K562 (cell line): ENCODE measurements at regions not wholly inside any gene's neighbourhood (a gene's known extent, or its start where the extent isn't known, plus 50 kb on each side); places are given as distances from the start of the nearest gene placed in this dataset.

Experiments used
- ATAC-seq: fragments of 200-7000 bp; cut with Tn5 transposase; 3 replicates; pipeline ENCODE4 v1.9.1; 2020; ENCODE audit warnings: moderate library complexity
- BruUV-seq: library from RNA; stranded (reverse); fragments of 400-500 nt; replicated peaks from 2 replicates; lab custom pipeline; 2021; lab: Mats Ljungman, UMichigan
- CTCF ChIA-PET: fragments of 300-600 bp; formaldehyde crosslinking; extraction: SDS; loops from one replicate; lab custom pipeline; 2021; ENCODE audit warnings: low intra/inter-chr PET ratio; lab: Yijun Ruan, JAX
- POLR2A ChIA-PET: fragments of 300-600, 350-650 bp; sonication (Branson Sonifier 250); formaldehyde crosslinking; extraction: SDS; loops from one replicate; lab custom pipeline; 2021; ENCODE audit warnings: antibody characterized with exemption, inconsistent platforms; lab: Yijun Ruan, JAX
- DNase-seq, 4 experiments: peaks; one replicate each; pipeline versions ENCODE4 v3.0.0 to v3.0.0-alpha.2; 2011 to 2018; ENCODE audit warnings: low spot score in 3 of 4, mixed read lengths in 3 of 4; ENCODE audit errors: extremely low read depth in 1 of 4
- FAIRE-seq: peaks from 2 replicates; lab custom pipeline; 2011; peaks lifted over from hg19 to GRCh38; lab: Jason Lieb, UNC
- H2AFZ ChIP-seq: 2 replicates; pipeline ENCODE4 v1.6.0; 2011; ENCODE audit warnings: low read depth, low read length, control low read depth, inconsistent platforms
- H3K27ac ChIP-seq: fragments of 200-600 bp; 3 replicates; pipeline ENCODE4 v1.8.0; 2011; ENCODE audit warnings: low read depth, mild to moderate bottlenecking, control low read depth, inconsistent platforms, low read length, moderate library complexity, mixed read lengths; ENCODE audit errors: extremely low read depth
- H3K27me3 ChIP-seq, 2 experiments: fragments of 300-600 bp in 1 of 2; 2 replicates in 1 of 2; 3 replicates in 1 of 2; pipeline versions ENCODE4 v1.6.0 to v1.8.0; 2011; ENCODE audit warnings: inconsistent platforms in 2 of 2, low read length in 2 of 2, mild to moderate bottlenecking in 1 of 2, mixed read lengths in 1 of 2, moderate library complexity in 1 of 2; ENCODE audit not compliant: control insufficient read depth in 2 of 2, insufficient read depth in 2 of 2
- H3K36me3 ChIP-seq: fragments of 300-600 bp; 3 replicates; pipeline ENCODE4 v1.8.0; 2011; ENCODE audit warnings: mild to moderate bottlenecking, low read length, inconsistent platforms; ENCODE audit not compliant: control insufficient read depth, insufficient read depth
- H3K4me1 ChIP-seq, 2 experiments: fragments of 200-600 bp in 1 of 2; replicated peaks in 1 of 2; 2 replicates in 1 of 2; 3 replicates in 1 of 2; pipeline versions ENCODE4 v1.5.1 to v1.8.0; 2011; ENCODE audit warnings: inconsistent platforms in 2 of 2, low read length in 2 of 2, mild to moderate bottlenecking in 1 of 2, mixed read lengths in 1 of 2, moderate library complexity in 1 of 2; ENCODE audit not compliant: control insufficient read depth in 2 of 2, insufficient read depth in 2 of 2
- H3K4me2 ChIP-seq: 2 replicates; pipeline ENCODE4 v1.6.1; 2011; ENCODE audit warnings: low read length, control low read depth, inconsistent platforms, mixed read lengths; ENCODE audit not compliant: insufficient read depth
- H3K4me3 ChIP-seq: fragments of 200-600 bp; sonication (generic), shearing (Covaris generic); 2 replicates; pipeline ENCODE4 v1.5.1; 2016; ENCODE audit warnings: control low read depth, inconsistent platforms
- H3K79me2 ChIP-seq: fragments of 200-600 bp; 3 replicates; pipeline ENCODE4 v1.8.0; 2011; ENCODE audit warnings: low read length, inconsistent platforms; ENCODE audit not compliant: control insufficient read depth, insufficient read depth
- H3K9ac ChIP-seq, 2 experiments: 2 replicates each; pipeline versions ENCODE4 v1.6.0 to v1.6.1; 2011; ENCODE audit warnings: low read depth in 2 of 2, low read length in 2 of 2, control low read depth in 1 of 2, inconsistent platforms in 1 of 2, mild to moderate bottlenecking in 1 of 2, mixed read lengths in 1 of 2; ENCODE audit not compliant: insufficient read depth in 1 of 2
- H3K9me1 ChIP-seq: one replicate; pipeline ENCODE4 v1.6.0; 2011; ENCODE audit warnings: inconsistent platforms, mild to moderate bottlenecking, low read length, moderate library complexity; ENCODE audit not compliant: control insufficient read depth, insufficient read depth
- H3K9me3 ChIP-seq: replicated peaks from 2 replicates; pipeline ENCODE4 v1.5.1; 2011; ENCODE audit warnings: low read depth, low read length, inconsistent platforms; ENCODE audit not compliant: control insufficient read depth, insufficient read depth
- H4K20me1 ChIP-seq: replicated peaks from 2 replicates; pipeline ENCODE4 v1.6.1; 2011; ENCODE audit warnings: low read length, inconsistent platforms, mixed read lengths; ENCODE audit not compliant: control insufficient read depth, insufficient read depth
- BRF1 ChIP-seq: IDR thresholded peaks from 3 replicates; pipeline ENCODE4 v1.6.1; 2011; ENCODE audit warnings: borderline replicate concordance, mild to moderate bottlenecking; ENCODE audit not compliant: insufficient read length; ENCODE audit errors: extremely low read depth
- CBFA2T2 ChIP-seq: fragments of 450-650 bp; conservative IDR thresholded peaks from 2 replicates; pipeline ENCODE4 v1.6.1; 2017; ENCODE audit warnings: mild to moderate bottlenecking
- CHD4 ChIP-seq: fragments of 200-600 bp; sonication (generic); IDR thresholded peaks from 3 replicates; pipeline ENCODE4 v1.6.1; 2012; ENCODE audit warnings: low read depth, mild to moderate bottlenecking, mixed read lengths, low read length, inconsistent platforms; ENCODE audit not compliant: insufficient read depth, insufficient replicate concordance, poor library complexity, severe bottlenecking
- EGR1 ChIP-seq: fragments of 450-650 bp; conservative IDR thresholded peaks from 2 replicates; pipeline ENCODE4 v1.6.1; 2017; ENCODE audit warnings: mild to moderate bottlenecking
- EP300 ChIP-seq: IDR thresholded peaks from 2 replicates; pipeline ENCODE4 v1.6.1; 2012; ENCODE audit warnings: low read length, improper control_type of control experiment
- FOXJ3 ChIP-seq: sonication (generic); formaldehyde crosslinking; IDR thresholded peaks from 2 replicates; pipeline ENCODE4 v1.4.0; 2020; ENCODE audit warnings: mild to moderate bottlenecking, missing genetic modification reagents
- NONO ChIP-seq, 2 experiments: fragments of 200-400 bp in 1 of 2; fragments of 450-650 bp in 1 of 2; formaldehyde crosslinking in 1 of 2; IDR thresholded peaks; 2 replicates each; pipeline ENCODE4 v1.6.1; 2017; ENCODE audit warnings: low read depth in 2 of 2, mild to moderate bottlenecking in 2 of 2, moderate library complexity in 2 of 2, low read length in 1 of 2
- TAF1 ChIP-seq: IDR thresholded peaks from 2 replicates; pipeline ENCODE4 v1.6.1; 2011; ENCODE audit warnings: mild to moderate bottlenecking, low read length, moderate library complexity; ENCODE audit not compliant: insufficient read depth, control insufficient read depth, severe bottlenecking; ENCODE audit errors: extremely low read depth
- TCF7 ChIP-seq: sonication (generic); IDR thresholded peaks from 2 replicates; pipeline ENCODE4 v1.6.1; 2016; ENCODE audit warnings: antibody characterized with exemption, borderline replicate concordance
- ZBTB34 ChIP-seq: fragments of 250-450 bp; sonication (Bioruptor Pico); IDR thresholded peaks from 2 replicates; pipeline ENCODE4 v1.8.0; 2021; ENCODE audit warnings: mild to moderate bottlenecking, moderate library complexity
- ZNF830 ChIP-seq: fragments of 250-450 bp; sonication (Bioruptor Pico); IDR thresholded peaks from 2 replicates; pipeline ENCODE4 v1.5.0; 2021; ENCODE audit warnings: mild to moderate bottlenecking
- WGBS: fragments of 100-300 bp; shearing (Covaris generic); methylation state at CpG from one replicate; pipeline ENCODE4 v1.1.6; 2016; ENCODE audit warnings: low coverage, mixed read lengths; ENCODE audit not compliant: insufficient coverage; ENCODE audit errors: missing lambda C conversion rate; 5-methylcytosine and 5-hydroxymethylcytosine counted together
- in situ Hi-C: fragments of 300-500 bp; cut with MboI; formaldehyde crosslinking; loops from 4 replicates; pipeline ENCODE4 v1.15.0; 2018; ENCODE audit warnings: inconsistent platforms, mixed read lengths
- intact Hi-C: fragments of 100-400 bp; cut with micrococcal nuclease; formaldehyde crosslinking; loops from 2 replicates; pipeline ENCODE4 v1.14.2; 2022
- TF ChIP-seq, protein P1 (sequence below): fragments of 250-450 bp; sonication (Bioruptor Pico); IDR thresholded peaks from 2 replicates; pipeline ENCODE4 v1.5.1; 2021; ENCODE audit warnings: mild to moderate bottlenecking
- TF ChIP-seq, protein P2 (sequence below): fragments of 450-650 bp; IDR thresholded peaks from 2 replicates; pipeline ENCODE4 v1.6.1; 2014; ENCODE audit warnings: low read depth, mild to moderate bottlenecking, moderate library complexity, borderline replicate concordance

DNA sequence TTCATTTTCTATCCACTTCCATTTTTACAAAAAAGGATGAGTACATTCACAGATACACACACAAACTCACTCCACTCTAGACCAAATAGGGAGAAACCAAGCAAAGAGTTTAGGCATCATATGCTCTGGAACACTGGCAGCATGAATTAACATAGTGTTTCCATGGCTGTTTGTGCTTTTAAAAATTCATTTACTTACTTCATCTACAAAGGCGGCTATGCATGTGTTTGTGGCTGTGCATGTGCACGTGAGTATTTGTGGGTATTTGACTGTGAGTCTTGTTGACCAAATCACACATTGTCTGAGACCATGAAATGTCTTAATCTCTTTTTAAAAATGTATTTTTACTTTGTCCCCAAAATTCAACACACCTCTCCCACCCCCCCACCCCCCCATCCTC is 203.0 kb upstream of the SESN3 start (continued):
- TF ChIP-seq, protein P1, sequence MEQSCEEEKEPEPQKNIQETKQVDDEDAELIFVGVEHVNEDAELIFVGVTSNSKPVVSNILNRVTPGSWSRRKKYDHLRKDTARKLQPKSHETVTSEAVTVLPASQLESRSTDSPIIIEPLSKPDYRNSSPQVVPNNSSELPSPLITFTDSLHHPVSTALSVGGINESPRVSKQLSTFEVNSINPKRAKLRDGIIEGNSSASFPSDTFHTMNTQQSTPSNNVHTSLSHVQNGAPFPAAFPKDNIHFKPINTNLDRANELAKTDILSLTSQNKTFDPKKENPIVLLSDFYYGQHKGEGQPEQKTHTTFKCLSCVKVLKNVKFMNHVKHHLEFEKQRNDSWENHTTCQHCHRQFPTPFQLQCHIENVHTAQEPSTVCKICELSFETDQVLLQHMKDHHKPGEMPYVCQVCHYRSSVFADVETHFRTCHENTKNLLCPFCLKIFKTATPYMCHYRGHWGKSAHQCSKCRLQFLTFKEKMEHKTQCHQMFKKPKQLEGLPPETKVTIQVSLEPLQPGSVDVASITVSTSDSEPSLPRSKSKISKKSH (CRISPR knock-in tag), result no peak
- TF ChIP-seq TAF1 (no peak), ZNF830 (CRISPR knock-in tag) (no peak), CBFA2T2 (no peak)

DNA sequence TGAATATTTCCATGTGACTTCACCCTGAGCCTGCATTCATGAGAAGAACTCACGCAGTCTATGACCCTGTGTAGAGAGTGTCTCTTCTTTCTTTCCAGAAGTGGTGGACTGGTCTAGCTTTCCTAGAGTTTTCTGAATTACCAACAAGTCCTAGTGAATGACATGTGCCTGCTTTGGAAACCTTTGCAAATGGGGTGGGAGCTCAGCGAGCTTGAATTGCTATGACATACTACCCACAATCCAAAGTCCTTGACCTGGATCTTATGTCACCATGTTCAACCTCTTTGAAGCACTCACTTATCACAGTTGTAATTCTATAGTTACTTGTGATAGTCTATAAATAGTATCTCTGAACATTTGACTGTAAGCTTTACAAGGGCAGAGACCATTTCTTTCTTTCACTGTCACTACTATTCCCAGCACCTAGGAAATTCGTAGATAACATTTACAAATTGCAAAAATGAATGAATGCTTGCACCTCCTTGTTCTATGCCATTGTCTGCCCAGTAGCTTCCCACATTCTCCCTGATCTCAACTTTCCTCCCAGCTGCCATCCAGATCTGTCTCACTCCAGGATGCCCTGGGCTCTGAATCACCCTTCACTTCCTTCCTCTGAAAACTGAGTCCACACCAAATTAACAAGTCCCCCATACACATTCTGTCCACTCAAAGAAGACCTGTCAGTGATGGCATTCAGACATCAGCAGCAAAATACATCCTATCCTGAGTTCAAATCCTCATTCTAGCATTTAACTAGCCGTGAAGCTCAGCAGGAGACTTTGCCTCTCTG is 201.9 kb upstream of the SESN3 start:
- BruUV-seq, result no TSS peak
- Histone ChIP-seq H3K9me1 (no peaks in the 10 kb centered on the region), H3K9ac (no peak overlapping the region), H3K79me2 (no peaks in the 10 kb centered on the region), H3K27me3 (no peaks in the 10 kb centered on the region), H3K4me1 (peaks cover 0 to 5% of the 10 kb centered on the region in 2 experiments; a peak in 1 of 5 replicates), H3K36me3 (no peaks in the 10 kb centered on the region), H3K4me2 (no peak overlapping the region), H4K20me1 (no peaks in the 10 kb centered on the region), H2AFZ (no peak overlapping the region), H3K4me3 (no peak overlapping the region), H3K9me3 (no peaks in the 10 kb centered on the region), H3K27ac (no peak overlapping the region)
- no peak for DNase-seq
- no peak for FAIRE-seq
- intact Hi-C loops, result no loop called here
- ChIA-PET POLR2A (interaction anchor here (1.0 to 1.3 kb wide), 2 partner anchors 10 to 35 kb away, joined by 3 to 5 read pairs; no protein-coding TSS in a partner anchor), CTCF (no interaction called here)
- TF ChIP-seq NONO (IDR thresholded peaks at IDR 0.05; ENCODE audit: low read depth in 2 of 2, low read length in 1 of 2) (no peak), EGR1 (no peak), CHD4 (no peak), FOXJ3 (CRISPR knock-in tag) (no peak), BRF1 (no peak), ZBTB34 (CRISPR knock-in tag) (no peak), TCF7 (no peak), EP300 (no peak)
- TF ChIP-seq, protein P2, sequence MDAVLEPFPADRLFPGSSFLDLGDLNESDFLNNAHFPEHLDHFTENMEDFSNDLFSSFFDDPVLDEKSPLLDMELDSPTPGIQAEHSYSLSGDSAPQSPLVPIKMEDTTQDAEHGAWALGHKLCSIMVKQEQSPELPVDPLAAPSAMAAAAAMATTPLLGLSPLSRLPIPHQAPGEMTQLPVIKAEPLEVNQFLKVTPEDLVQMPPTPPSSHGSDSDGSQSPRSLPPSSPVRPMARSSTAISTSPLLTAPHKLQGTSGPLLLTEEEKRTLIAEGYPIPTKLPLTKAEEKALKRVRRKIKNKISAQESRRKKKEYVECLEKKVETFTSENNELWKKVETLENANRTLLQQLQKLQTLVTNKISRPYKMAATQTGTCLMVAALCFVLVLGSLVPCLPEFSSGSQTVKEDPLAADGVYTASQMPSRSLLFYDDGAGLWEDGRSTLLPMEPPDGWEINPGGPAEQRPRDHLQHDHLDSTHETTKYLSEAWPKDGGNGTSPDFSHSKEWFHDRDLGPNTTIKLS, result no peak
- 5% methylated on average over 4 of the region's 4 CpGs for WGBS
- in situ Hi-C loops, result no loop called here
- no peak for ATAC-seq
